GM12874 (cell line): ENCODE measurements at regions not wholly inside any gene's neighbourhood (a gene's known extent, or its start where the extent isn't known, plus 50 kb on each side); places are given as distances from the start of the nearest gene placed in this dataset.

Experiments used
- CTCF ChIP-seq: IDR thresholded peaks from 2 replicates; pipeline ENCODE4 v1.5.1; 2011; ENCODE audit warnings: low read depth, mild to moderate bottlenecking, control low read depth, low read length, moderate library complexity; ENCODE audit not compliant: insufficient read depth

GRCh38 chr12:92552412-92553108 lies 150.2 kb upstream of the PLEKHG7 start:
- TF ChIP-seq CTCF = no peak

- no peak for TF ChIP-seq CTCF
These were observed 150.9 kb upstream of the PLEKHG7 start for GRCh38 chr12:92551853-92552397.

GRCh38 chr12:92551210-92551609 lies 151.6 kb upstream of the PLEKHG7 start:
- TF ChIP-seq CTCF = no peak

- no peak for TF ChIP-seq CTCF
These were observed 152.1 kb upstream of the PLEKHG7 start for GRCh38 chr12:92550661-92551060.

- TF ChIP-seq CTCF = no peak
These were observed 152.5 kb upstream of the PLEKHG7 start for GRCh38 chr12:92550254-92550653.

- TF ChIP-seq CTCF = no peak
These were observed 153.3 kb upstream of the PLEKHG7 start for GRCh38 chr12:92549516-92549915.

GRCh38 chr12:92547906-92548305 lies 154.9 kb upstream of the PLEKHG7 start:
- no peak for TF ChIP-seq CTCF
